ENCODE measurements at regions not wholly inside any gene's neighbourhood (a gene's known extent, or its start where the extent isn't known, plus 50 kb on each side); places are given as distances from the start of the nearest gene placed in this dataset. TPM values are rescaled to one million over a fixed set of nuclear protein-coding genes. Genes with fewer than 3 reads are reported as not detected.

DNA sequence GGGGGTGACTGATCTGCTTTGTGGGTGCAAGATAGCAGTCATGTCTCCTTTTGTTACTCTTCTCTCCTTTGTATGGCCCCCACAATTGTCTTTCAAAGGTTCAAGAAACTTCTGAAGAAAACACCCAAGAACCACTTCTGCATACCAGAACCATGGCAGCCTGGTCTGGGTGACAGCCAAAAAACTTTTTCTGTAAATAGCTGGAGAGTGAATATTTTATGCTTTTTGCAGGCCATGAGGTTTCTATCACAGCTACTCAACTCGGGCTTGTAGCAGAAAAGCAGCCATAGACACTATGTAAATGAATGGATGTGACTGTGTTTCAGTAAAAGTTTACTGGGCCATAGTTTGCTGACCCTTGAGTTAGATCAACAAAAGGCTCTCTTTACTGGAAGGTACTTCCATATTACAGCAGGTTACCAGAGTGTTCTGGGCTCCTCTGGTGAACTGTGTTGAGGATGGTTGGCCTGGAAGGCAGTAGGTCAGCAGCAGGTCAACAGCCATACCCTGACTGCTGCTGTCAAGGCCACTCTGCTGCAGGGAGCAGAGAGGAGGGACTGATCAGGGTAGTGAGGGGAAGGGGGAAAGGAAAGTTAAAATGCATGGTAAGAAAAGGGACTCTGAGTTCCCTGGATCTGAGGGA is 116.4 kb downstream of the GDAP2 start:
- no peaks in the 10 kb centered on the region for H3K79me1 ChIP-seq (ENCODE audit: low read length)
- H3K4me2 ChIP-seq (ENCODE audit: low read length): no peak overlapping the region
- no peak for DNase-seq
- no peaks in the 10 kb centered on the region for H3K4me1 ChIP-seq (ENCODE audit: control insufficient read depth, low read depth, low read length)
- H3K56ac ChIP-seq (ENCODE audit: low read length): no peak overlapping the region
- no peak overlapping the region for H3K9ac ChIP-seq (ENCODE audit: low read length)
- H4K5ac ChIP-seq (ENCODE audit: low read length): no peak overlapping the region
- H3K27ac ChIP-seq (ENCODE audit: low read depth, low read length): no peak overlapping the region
- H2BK5ac ChIP-seq (ENCODE audit: low read length): no peak overlapping the region
- no peak overlapping the region for H4K8ac ChIP-seq (ENCODE audit: low read depth, low read length)
- H2BK120ac ChIP-seq (ENCODE audit: low read depth, low read length): no peak overlapping the region
- WGBS (ENCODE audit: extremely low coverage, insufficient coverage, low lambda C conversion rate): no CpG with 5 or more reads among the region's 1 CpG
- no peaks in the 10 kb centered on the region for H3K27me3 ChIP-seq (ENCODE audit: insufficient read depth, low read length, poor library complexity)
- H3K4me3 ChIP-seq (ENCODE audit: low read length): no peak overlapping the region
- H3K36me3 ChIP-seq (ENCODE audit: control insufficient read depth, insufficient read depth, low read length): no peaks in the 10 kb centered on the region
- no peak overlapping the region for H3K23ac ChIP-seq (ENCODE audit: low read length)
- no peak overlapping the region for H3K18ac ChIP-seq (ENCODE audit: low read length)
- no peaks in the 10 kb centered on the region for H3K79me2 ChIP-seq (ENCODE audit: control insufficient read depth, insufficient read depth, low read length)
- H3K4ac ChIP-seq (ENCODE audit: low read depth, low read length): no peak overlapping the region
- H2AK5ac ChIP-seq (ENCODE audit: low read length): no peak overlapping the region
- H2BK15ac ChIP-seq (replicated peaks; ENCODE audit: low read depth): no peak overlapping the region

Small RNA genes lying in the stretch of these regions (small RNA-seq; reads per million reads assigned to genes)
- gene AL390877.1 (ENCODE audit: insufficient read depth): not detected
- not detected for gene RF00561 (ENCODE audit: insufficient read depth)

Data from mesendoderm (in vitro differentiated cells).